NCI-H510A treated with DMSO at 0.1 percent for 48 hours (cell line): ENCODE measurements at regions not wholly inside any gene's neighbourhood (a gene's known extent, or its start where the extent isn't known, plus 50 kb on each side); places are given as distances from the start of the nearest gene placed in this dataset.
"Not testable (repeated sequence)": the region's sequence is repeated elsewhere in the genome, so short reads cannot be mapped to it uniquely, and the experiment has no call there.

Source experiments
- DNase-seq: peaks from one replicate; lab custom pipeline; 2025; lab: John Stamatoyannopoulos, UW

DNA sequence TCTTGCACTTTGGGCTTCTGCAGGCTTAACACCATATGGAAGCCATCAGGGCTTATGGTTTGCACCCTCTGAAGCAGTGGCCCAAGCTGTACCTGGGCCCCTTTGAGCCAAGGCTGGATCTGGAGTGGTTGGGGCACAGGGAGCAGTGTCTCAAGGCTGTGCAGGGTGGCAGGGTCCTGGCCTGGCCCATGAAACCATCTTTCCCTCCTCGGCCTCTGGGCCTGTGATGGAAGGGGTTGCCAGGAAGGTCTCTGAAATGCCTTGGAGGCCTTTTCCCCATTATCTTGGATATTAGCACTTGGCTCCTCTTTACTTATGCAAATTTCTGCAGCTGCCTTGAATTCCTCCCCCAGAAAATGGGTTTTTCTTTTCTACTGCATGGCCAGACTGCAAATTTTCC is 134.7 kb upstream of the USP9X start:
- DNase-seq, result no peak

DNA sequence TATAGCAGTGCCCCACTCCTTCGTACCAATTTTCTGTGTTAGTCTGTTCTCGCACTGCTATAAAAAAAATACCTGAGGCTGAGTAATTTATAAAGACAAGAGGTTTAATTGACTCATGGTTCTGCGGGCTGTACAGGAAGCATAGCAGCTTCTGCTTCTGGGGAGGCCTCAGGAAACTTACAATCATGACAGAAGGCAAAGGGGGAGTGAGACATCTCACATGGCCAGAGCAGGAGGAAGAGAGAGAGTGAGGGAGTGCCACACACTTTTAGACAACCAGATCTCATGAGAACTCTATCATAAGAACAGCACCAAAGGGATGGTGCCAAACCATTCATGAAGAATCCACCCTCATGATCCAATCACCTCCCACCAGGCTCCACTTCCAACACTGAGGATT is 133.8 kb upstream of the USP9X start:
- not testable (repeated sequence) for DNase-seq

DNA sequence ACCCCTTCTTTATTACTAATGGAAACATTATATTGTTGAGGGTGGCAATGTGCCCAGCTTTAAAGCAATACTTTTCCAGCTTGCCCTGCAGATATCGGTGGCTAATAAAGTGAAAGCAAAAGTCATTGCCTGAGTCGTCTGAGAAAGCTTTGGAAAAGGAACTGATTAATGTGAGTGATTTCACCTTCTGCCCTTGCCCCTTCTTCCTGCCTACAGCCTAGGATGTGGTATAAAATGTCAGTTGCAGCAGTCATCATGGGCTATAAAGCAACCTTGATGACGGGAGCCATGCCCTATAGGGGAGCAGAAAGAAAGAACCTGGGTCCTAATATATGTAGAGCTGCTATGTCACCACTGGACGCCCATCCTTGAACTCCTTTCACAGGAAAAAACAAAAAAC is 132.4 kb upstream of the USP9X start:
- no peak for DNase-seq

DNA sequence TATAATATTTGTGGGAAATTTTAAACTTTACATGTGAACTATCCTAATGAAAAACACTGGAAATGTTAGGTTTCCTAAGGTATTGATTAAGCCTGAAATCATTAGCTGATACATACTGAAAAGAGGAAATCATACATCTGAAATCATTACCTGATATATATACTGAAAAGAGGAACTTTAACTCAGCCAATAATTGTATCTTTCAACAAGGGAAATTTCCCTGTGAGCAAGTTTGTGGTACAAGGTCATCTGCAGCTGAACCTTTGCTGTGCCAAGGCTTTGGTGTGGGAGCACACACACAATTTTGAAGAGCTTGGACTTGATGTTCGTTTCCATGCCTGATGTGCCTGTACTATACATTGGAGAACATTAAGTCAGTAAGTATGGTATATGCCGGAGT is 131.9 kb upstream of the USP9X start:
- DNase-seq, result no peak

- no peak for DNase-seq
These were observed 125.2 kb upstream of the USP9X start for GRCh38 chrX:40960041-40960440.

GRCh38 chrX:40962793-40963407 is 122.3 kb upstream of the USP9X start:
- no peak for DNase-seq

DNA sequence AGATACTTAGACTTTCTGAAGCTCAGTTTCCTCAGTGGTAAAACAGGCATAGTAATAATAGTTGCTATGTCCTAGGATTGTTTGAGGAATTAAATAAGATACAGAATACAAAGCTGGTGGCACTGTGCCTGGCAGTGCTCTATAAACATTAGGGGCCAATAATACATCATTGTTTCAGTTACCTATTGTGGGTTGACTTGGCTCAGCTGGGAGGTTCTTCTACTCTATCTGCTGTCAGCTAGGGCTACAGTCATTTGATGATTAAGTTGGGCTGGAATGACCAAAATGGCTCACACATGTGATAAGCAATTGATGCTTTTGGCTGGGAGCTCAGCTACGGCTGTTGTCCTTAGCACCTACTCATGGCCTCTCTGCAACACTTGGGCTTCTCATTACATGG is 121.2 kb upstream of the USP9X start:
- no peak for DNase-seq

- DNase-seq, result no peak
These were observed 120.3 kb upstream of the USP9X start for GRCh38 chrX:40964633-40965586.

DNA sequence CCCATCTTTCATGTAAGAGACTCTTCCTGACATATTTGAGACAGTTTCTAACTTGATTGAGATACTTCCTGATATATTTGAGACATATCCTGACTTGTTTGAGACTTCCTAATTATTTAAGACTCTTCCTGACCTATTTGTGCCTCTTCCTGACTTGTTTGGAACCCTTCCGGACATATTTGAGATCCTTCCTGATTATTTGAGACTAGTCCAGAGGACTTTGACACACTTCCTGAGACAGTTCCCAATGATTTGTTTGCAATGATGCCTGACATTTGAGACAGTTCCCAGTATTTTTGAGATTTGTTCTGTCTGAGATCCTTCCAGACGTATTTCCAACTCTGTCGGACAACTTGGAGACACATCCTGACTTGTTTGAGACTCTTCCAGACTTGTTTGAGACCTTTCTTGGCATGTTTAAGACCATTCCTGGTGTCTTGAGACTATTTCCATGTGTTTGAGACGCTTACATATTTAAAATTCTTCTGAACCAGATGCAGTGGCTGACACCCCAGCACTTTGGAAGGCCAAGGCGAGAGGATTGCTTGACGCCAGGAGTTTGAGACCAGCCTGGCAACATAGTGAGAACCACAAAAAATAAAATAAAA is 118.9 kb upstream of the USP9X start:
- no peak for DNase-seq

DNA sequence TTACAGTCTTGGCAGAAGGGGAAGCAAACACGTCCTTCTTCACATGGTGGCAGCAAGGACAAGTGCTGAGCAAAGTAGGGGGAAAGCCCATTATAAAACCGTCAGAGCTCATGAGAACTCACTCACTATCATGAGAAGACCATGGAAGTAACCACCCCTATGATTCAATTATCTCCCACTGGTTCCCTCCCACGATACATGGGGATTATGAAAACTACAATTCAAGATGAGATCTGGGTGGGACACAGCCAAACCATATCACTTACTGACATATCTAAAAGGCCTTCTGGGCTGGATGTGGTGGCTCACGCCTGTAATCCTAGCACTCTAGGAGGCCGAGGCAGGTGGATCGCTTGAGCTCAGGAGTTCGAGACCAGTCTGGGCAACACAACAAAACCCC is 117.1 kb upstream of the USP9X start:
- DNase-seq, result no peak

DNA sequence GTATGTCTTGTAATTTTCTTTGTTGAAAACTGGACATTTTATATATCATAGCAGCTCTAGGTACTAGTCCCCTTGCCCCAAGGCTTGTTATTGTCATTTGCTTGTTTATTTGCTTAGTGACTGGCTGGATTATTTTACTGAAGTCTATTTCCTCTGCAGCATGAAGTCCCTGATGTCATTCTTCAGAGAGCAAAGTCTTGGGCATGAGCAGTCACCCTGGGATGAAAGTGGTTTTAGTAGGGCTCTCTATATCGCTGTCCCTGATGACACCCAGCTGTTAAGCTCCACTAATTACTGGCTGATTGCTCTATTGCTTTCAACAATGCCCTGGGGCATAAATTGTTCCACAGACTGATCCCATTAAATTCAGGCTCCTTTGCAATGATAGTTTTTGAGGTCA is 113.5 kb upstream of the USP9X start:
- no peak for DNase-seq

- no peak for DNase-seq
These were observed 111.6 kb upstream of the USP9X start for GRCh38 chrX:40973619-40974018.

DNA sequence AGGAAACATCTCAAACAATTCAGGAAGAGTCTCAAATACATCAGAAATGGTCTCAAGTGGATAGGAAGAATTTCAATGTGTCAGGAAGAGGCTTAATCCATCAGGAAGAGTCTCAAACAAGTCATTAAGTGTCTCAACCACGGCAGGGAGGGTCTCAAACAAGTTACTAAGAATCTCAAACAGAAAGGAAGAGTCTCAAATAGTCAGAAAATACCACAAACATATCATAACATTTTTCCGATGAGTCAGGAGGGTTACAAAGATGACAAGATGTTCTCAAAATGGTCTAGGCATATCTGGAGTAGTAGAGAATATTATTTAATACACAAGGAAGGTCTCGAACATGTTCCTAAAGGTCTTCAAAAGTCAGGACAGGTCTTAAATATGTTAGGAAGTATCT is 109.3 kb upstream of the USP9X start:
- DNase-seq, result no peak

DNA sequence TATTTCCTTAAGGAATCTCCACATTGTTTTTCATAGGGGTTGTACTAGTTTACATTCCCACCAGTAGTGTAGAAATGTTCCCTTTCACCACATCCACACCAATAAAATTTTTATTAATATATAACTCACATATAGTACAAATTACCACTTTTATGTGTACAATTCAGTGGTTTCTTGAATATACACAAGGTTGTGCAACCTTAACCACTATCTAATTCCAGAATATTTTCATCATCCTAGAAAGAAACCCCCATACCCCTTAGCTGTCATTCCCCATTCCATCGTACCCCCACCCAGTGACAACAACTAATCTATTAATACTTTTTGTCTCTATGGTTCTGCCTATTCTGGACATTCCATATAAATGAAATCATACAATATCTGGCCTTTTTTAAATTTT is 108.3 kb upstream of the USP9X start:
- DNase-seq, result no peak

GRCh38 chrX:40984962-40985361 is 100.3 kb upstream of the USP9X start:
- DNase-seq, result no peak

DNA sequence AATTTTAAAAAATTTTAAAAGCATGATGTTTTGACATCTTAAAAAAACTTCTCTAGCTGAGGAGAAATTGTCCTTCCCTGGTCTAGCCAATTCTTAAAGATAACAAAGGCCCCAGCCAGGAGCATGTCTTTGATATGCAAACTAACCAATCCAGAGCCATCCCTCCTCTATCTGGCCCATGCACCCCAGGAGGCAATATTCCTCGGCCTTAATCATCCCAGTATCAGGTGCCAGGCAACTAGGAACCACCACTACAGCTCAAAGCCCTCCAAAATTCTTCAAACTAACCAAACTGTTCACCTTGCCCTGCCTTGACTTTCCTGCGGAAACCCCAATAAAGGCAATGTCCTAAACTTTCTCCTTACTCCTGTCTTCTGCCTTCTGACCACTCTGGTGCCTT is 97.8 kb upstream of the USP9X start:
- no peak for DNase-seq

DNA sequence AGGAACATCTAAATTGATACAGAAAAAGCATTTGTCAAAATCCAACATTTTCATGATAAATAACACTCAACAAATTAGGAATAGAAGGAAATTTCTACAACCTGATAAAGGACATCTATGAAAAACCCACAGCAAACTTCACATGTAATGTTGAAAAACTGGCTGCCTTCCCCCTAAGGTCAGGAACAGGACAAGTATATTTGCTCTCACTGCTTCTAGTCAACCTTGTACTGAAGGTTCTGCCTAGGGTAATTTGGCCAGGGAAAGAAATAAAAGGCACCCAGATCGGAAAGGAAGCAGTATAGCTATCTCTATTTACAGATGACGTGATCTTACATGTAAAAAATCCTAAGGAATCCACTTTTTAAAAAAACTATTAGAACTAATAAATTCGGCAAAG is 97.1 kb upstream of the USP9X start:
- no peak for DNase-seq

DNA sequence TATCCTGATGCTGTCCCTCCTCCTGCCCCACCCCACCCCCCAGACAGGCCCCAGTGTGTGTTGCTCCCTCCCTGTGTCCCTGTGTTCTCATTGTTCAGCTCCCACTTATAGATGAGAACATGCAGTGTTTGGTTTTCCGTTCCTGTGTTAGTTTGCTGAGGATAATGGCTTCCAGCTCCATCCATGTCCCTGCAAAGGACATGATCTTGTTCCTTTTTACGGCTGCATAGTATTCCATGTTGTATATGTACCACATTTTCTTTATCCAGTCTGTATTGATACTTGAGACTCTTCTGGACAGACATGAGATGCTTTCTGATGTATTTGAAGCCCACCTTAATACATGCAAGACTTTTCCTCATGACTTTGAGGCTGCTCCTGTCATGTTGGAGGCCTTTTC is 91.8 kb upstream of the USP9X start:
- DNase-seq, result not testable (repeated sequence)

GRCh38 chrX:40996886-40997530 is 88.2 kb upstream of the USP9X start:
- DNase-seq, result no peak

DNA sequence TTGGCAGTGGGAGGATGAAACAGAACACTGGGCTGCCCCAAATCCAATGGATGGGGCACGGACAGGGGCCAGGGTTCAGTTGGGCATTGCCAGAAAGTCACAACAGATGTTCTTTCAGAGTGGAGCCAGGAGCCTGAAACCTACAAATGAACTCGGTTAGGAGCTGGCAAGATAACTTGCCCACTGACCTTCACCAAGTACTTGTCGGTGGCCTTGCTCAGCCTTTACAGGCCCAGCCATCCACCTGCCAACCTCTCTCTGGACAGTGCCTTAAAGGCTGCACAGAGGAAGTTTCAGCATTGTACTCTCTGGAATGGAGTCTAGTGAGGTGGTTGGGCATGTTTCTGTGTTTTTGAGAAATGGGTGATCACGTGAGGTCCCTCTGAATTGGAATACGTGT is 87.1 kb upstream of the USP9X start:
- no peak for DNase-seq

GRCh38 chrX:41001327-41001726 is 83.9 kb upstream of the USP9X start:
- DNase-seq, result no peak

DNA sequence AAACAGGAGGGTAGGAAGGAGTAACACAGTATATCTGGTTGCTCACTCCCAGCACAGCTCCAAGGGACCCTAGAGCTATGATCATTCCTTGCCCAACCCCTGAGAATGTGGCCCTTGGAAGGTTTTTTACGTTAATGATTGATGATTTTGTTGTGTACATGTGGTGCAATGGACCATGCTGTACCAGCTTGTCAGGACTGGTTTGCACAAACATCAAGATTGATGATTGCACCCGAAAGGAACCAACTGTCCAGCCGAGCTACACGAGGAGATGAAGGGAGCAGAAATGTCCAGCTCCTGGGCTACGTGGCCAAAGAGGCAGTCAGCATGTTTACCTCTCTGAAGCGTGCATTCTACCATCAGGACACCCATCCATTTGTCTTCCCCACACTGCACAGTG is 83.2 kb upstream of the USP9X start:
- DNase-seq, result no peak
